Activated B cell treated with CpG ODN at 0.5 μM for 24 hours (primary cell): ENCODE measurements at regions not wholly inside any gene's neighbourhood (a gene's known extent, or its start where the extent isn't known, plus 50 kb on each side); places are given as distances from the start of the nearest gene placed in this dataset.

ENCODE experiments used
- ATAC-seq: fragments of 200-7000 bp; cut with Tn5 transposase; one replicate; pipeline ENCODE4 v1.10.0; 2021; ENCODE audit warnings: low read depth, mild to moderate bottlenecking, moderate library complexity
- CTCF ChIA-PET: fragments of 350-600 bp; sonication (Branson Sonifier 250); formaldehyde crosslinking; loops from one replicate; lab custom pipeline; 2021; ENCODE audit warnings: antibody characterized with exemption; lab: Charles Lee
- POLR2A ChIA-PET: fragments of 350-600 bp; sonication (Branson Sonifier 250); formaldehyde crosslinking; loops from one replicate; lab custom pipeline; 2021; ENCODE audit warnings: antibody characterized with exemption; lab: Charles Lee
- DNase-seq: peaks from one replicate; pipeline ENCODE4 v3.0.0; 2022
- H3K27ac Mint-ChIP-seq: one replicate; pipeline ENCODE4 v1.8.0; 2020; ENCODE audit warnings: mixed read lengths
- H3K27me3 Mint-ChIP-seq: one replicate; pipeline ENCODE4 v1.8.0; 2021; ENCODE audit warnings: mixed read lengths
- H3K36me3 Mint-ChIP-seq: one replicate; pipeline ENCODE4 v1.8.0; 2021; ENCODE audit warnings: low read depth, mixed read lengths
- H3K4me1 Mint-ChIP-seq: one replicate; pipeline ENCODE4 v1.8.0; 2021; ENCODE audit warnings: mixed read lengths
- H3K4me3 Mint-ChIP-seq: one replicate; pipeline ENCODE4 v1.8.0; 2020; ENCODE audit warnings: mild to moderate bottlenecking, mixed read lengths
- H3K9me3 Mint-ChIP-seq: one replicate; pipeline ENCODE4 v1.8.0; 2020; ENCODE audit warnings: mixed read lengths
- intact Hi-C: fragments of 100-400 bp; cut with micrococcal nuclease; formaldehyde crosslinking; loops from one replicate; pipeline ENCODE4 v1.15.1; 2024
- TF ChIP-seq, protein P1 (sequence below): fragments of 200-600 bp; IDR thresholded peaks from one replicate; pipeline ENCODE4 v1.8.0; 2022; ENCODE audit warnings: antibody characterized with exemption, mild to moderate bottlenecking

DNA sequence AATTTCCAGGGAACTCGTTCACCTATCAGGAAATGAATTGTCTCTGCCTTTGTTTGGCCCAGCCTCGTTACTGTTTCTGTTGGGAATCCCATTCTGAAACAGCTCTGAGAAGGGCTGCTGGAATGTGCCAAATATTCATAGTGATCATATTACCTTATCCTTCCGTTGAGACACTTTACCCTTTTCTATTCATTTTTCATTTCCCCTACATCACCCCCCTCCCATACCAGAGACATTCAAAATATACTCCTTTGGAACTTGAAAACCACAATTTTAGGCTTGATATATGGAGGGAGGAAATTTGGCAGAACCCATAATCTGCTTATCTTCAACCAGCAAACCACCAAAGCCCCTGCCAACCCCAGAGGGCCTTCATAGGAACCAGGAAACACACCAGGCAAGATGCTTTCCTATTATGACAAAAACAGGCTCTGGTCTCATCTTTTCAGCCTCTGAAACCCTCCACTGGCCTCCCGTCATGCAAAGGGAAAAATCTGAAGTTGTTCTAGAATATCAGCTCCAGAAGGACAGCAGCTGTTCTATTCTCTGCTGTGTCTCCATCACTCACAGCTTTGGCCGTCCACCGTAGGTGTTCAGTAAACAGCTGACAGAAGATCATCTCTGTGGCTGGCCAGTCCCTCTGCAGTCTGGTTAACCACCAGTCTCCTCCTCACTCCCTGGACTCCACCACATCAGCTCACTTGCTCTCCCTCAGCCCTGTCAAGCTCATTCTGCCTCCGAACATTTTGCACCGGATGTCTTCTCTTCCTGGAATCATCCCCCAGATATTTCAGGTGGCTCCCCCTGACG lies 217.2 kb upstream of the WWC1 start:
- no peak overlapping the region for H3K27ac Mint-ChIP-seq
- no peaks in the 10 kb centered on the region for H3K9me3 Mint-ChIP-seq
- ATAC-seq (no peak), DNase-seq (no peak)
- TF ChIP-seq, protein P1, sequence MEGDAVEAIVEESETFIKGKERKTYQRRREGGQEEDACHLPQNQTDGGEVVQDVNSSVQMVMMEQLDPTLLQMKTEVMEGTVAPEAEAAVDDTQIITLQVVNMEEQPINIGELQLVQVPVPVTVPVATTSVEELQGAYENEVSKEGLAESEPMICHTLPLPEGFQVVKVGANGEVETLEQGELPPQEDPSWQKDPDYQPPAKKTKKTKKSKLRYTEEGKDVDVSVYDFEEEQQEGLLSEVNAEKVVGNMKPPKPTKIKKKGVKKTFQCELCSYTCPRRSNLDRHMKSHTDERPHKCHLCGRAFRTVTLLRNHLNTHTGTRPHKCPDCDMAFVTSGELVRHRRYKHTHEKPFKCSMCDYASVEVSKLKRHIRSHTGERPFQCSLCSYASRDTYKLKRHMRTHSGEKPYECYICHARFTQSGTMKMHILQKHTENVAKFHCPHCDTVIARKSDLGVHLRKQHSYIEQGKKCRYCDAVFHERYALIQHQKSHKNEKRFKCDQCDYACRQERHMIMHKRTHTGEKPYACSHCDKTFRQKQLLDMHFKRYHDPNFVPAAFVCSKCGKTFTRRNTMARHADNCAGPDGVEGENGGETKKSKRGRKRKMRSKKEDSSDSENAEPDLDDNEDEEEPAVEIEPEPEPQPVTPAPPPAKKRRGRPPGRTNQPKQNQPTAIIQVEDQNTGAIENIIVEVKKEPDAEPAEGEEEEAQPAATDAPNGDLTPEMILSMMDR, result no peak
- H3K4me3 Mint-ChIP-seq, result no peak overlapping the region
- no peaks in the 10 kb centered on the region for H3K36me3 Mint-ChIP-seq
- ChIA-PET CTCF (no interaction called here), POLR2A (no interaction called here)
- intact Hi-C loops, result no loop called here
- H3K4me1 Mint-ChIP-seq, result no peaks in the 10 kb centered on the region
- no peaks in the 10 kb centered on the region for H3K27me3 Mint-ChIP-seq

DNA sequence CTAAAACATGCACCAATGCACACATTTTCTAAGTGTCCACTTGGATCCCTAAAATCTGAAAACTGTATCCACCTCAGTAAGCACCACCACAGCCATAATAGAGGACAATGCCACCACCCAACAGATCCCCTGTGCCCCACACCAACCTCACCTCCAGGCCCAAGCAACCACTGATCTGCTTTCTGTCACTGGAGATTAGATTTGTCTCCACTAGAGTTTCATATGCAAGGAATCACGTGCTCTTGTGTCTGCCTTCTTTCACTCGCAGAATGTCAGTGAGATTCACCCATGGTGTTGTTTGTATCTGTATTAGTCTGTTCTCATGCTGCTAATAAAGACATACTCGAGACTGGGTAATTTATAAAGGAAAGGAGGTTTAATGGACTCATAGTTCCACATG lies 216.1 kb upstream of the WWC1 start:
- no peaks in the 10 kb centered on the region for H3K4me1 Mint-ChIP-seq
- H3K27ac Mint-ChIP-seq, result no peak overlapping the region
- ChIA-PET CTCF (no interaction called here), POLR2A (no interaction called here)
- TF ChIP-seq, protein P1, result no peak
- no peak for ATAC-seq
- no peak for DNase-seq
- H3K27me3 Mint-ChIP-seq, result no peaks in the 10 kb centered on the region
- no peak overlapping the region for H3K4me3 Mint-ChIP-seq
- no peaks in the 10 kb centered on the region for H3K36me3 Mint-ChIP-seq
- intact Hi-C loops, result no loop called here
- H3K9me3 Mint-ChIP-seq, result no peaks in the 10 kb centered on the region

DNA sequence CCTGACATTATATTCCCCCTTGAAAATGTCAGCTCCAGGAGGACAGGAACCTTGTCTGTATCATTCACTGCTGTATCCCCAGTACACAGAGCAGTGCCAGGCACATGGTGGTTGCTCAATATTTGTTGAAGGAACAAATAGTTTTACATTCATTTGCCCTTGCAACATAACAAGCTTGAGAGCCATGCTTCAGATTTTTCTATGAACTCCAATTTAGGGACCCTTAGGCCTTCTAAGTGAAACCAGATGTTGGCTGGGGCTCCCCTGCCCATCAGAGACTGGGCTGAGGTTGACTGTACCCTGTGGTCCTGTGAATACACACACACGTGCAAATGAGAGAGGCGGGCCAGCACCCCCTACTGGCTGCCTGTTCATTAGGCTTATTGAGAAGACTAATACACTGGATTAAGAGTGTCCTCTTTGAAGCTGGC lies 214.9 kb upstream of the WWC1 start:
- CTCF ChIA-PET, result no interaction called here
- H3K4me1 Mint-ChIP-seq, result no peaks in the 10 kb centered on the region
- DNase-seq (no peak), ATAC-seq (no peak)
- intact Hi-C loops, result no loop called here
- H3K27ac Mint-ChIP-seq, result no peak overlapping the region
- TF ChIP-seq, protein P1, result no peak
- peaks cover 2% of the 10 kb centered on the region for H3K9me3 Mint-ChIP-seq
- no peaks in the 10 kb centered on the region for H3K27me3 Mint-ChIP-seq
- POLR2A ChIA-PET, result no interaction called here
- no peaks in the 10 kb centered on the region for H3K36me3 Mint-ChIP-seq
- H3K4me3 Mint-ChIP-seq, result no peak overlapping the region

DNA sequence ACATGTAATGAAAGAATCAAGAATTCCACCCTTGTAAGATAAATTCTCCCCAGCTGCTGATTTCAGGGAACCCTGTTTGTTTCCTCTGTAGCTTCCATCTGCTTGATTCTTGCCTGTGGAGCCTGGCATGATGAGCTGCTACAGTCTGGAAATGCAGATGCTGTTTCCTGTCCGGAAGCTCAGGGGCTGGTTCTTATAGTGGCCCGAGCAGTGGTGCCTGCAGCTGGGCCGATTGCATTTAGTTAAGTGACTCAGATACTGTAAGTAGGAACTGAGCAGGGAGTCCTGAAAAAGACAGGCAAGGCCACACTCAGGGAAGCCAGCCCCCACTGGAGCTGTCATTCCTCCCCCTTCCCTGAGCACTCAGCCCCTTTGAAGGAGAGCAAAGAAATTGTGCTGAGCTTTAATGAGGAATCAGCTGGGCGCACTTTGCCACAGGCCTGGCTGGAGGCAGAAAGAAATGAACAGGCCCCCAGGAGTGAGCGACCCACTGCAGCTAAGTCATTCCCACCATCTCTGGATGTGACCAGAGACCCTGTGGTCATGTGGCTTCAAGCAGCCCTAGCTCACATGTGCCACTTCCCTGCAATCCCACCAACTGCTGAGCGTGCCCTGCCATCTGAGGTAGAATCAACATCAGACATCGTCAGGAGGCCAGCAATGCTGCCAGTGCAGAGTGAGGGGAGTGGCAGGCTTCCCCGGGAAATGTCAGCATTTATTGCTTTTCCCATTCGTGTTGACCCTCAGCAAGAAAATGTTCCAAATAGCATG lies 206.0 kb upstream of the WWC1 start:
- no peak for DNase-seq
- Mint-ChIP-seq H3K36me3 (no peaks in the 10 kb centered on the region), H3K27me3 (no peaks in the 10 kb centered on the region), H3K27ac (no peak overlapping the region), H3K9me3 (peaks cover 4% of the 10 kb centered on the region), H3K4me1 (no peaks in the 10 kb centered on the region), H3K4me3 (no peak overlapping the region)
- TF ChIP-seq, protein P1, result no peak
- intact Hi-C loops, result no loop called here
- ChIA-PET CTCF (no interaction called here), POLR2A (no interaction called here)
- no peak for ATAC-seq

DNA sequence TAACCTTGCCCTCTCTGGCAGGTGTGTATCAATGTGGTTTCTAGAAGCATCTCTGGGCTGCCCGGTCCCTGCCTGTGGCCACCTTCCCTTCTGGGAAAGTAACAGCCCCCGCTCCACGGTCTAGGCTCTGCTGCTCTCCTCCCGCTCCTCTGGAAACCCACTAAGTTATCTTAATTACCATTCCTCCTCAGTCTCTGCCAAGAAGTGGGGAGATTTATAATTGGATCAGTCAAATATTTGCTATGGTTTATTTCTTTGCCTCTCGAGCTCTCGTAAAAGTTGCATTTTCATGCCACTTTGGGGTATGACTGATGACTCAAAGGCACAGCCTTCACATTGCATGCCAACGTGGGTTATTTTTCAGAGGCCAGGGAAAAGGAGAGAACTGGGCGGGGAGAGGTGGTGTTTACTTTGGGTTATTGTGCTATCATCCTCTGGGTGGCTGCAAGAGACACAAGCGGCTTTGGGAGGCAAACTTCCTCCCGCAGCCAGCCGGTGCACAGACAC lies 205.3 kb upstream of the WWC1 start:
- CTCF ChIA-PET, result no interaction called here
- intact Hi-C loops, result no loop called here

More for the DNA sequence above, 205.3 kb upstream of the WWC1 start:
- TF ChIP-seq, protein P1, result no peak
- Mint-ChIP-seq H3K36me3 (no peaks in the 10 kb centered on the region), H3K4me1 (no peaks in the 10 kb centered on the region), H3K27ac (no peak overlapping the region), H3K9me3 (peaks cover 3% of the 10 kb centered on the region), H3K4me3 (no peak overlapping the region), H3K27me3 (no peaks in the 10 kb centered on the region)
- DNase-seq (no peak), ATAC-seq (no peak)
- POLR2A ChIA-PET, result no interaction called here
